ENCODE measurements at regions not wholly inside any gene's neighbourhood (a gene's known extent, or its start where the extent isn't known, plus 50 kb on each side); places are given as distances from the start of the nearest gene placed in this dataset.

DNA sequence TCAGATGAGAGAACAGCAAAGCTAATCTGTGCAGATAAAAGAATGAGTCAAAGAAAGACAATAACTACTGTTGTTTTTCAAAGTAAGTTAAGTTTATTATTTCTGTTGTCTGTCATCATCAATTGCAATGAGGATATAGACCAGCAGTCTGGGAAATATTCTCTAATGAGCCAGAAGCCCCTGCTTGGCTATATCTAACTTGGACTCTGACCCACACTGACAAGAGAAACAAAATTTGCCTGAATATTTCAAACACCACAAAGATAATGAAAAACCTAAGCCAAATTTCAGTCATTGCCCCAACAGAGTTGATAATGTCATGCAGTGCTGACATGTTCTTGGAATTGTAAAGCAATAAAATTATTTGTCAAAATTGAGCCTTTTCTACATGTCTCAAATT lies 115.0 kb upstream of the PRDX4 start (continued):
- TF ChIP-seq, protein P1, sequence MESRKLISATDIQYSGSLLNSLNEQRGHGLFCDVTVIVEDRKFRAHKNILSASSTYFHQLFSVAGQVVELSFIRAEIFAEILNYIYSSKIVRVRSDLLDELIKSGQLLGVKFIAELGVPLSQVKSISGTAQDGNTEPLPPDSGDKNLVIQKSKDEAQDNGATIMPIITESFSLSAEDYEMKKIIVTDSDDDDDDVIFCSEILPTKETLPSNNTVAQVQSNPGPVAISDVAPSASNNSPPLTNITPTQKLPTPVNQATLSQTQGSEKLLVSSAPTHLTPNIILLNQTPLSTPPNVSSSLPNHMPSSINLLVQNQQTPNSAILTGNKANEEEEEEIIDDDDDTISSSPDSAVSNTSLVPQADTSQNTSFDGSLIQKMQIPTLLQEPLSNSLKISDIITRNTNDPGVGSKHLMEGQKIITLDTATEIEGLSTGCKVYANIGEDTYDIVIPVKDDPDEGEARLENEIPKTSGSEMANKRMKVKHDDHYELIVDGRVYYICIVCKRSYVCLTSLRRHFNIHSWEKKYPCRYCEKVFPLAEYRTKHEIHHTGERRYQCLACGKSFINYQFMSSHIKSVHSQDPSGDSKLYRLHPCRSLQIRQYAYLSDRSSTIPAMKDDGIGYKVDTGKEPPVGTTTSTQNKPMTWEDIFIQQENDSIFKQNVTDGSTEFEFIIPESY (IDR thresholded peaks at IDR 0.05), result no peak
- no peak for TF ChIP-seq RCOR1 (conservative IDR thresholded peaks at IDR 0.05; ENCODE audit: low read depth, low read length)
- TF ChIP-seq RFX5 (IDR thresholded peaks at IDR 0.05; ENCODE audit: low read depth, low read length), result no peak
- no peak for TF ChIP-seq SMC3 (IDR thresholded peaks at IDR 0.05; ENCODE audit: borderline replicate concordance, low read length)

DNA sequence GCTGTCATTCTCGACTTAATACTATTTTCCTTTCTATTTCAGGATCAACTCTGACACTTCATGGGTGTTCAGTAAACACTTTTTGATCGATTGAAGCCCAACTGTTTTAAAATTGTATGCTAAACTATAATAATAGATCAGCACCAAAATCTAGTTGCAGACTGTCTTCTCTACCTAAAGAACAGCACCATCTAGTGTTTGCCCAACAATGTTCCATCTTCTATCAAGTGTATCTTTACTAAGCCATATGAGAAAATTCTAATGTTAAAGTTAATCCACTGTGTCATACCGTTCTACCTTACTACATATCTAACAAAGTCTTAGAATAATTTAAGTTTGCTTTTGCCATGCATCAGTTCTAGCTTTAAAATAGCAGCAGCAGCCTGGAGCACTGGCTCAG lies 113.0 kb upstream of the PRDX4 start:
- no peaks in the 10 kb centered on the region for H3K79me2 ChIP-seq (ENCODE audit: control insufficient read depth, insufficient read depth, low read length)
- no peak for TF ChIP-seq ZZZ3 (IDR thresholded peaks at IDR 0.05; ENCODE audit: control insufficient read depth, insufficient read length, low read depth)
- TF ChIP-seq, protein P2, sequence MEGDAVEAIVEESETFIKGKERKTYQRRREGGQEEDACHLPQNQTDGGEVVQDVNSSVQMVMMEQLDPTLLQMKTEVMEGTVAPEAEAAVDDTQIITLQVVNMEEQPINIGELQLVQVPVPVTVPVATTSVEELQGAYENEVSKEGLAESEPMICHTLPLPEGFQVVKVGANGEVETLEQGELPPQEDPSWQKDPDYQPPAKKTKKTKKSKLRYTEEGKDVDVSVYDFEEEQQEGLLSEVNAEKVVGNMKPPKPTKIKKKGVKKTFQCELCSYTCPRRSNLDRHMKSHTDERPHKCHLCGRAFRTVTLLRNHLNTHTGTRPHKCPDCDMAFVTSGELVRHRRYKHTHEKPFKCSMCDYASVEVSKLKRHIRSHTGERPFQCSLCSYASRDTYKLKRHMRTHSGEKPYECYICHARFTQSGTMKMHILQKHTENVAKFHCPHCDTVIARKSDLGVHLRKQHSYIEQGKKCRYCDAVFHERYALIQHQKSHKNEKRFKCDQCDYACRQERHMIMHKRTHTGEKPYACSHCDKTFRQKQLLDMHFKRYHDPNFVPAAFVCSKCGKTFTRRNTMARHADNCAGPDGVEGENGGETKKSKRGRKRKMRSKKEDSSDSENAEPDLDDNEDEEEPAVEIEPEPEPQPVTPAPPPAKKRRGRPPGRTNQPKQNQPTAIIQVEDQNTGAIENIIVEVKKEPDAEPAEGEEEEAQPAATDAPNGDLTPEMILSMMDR (IDR thresholded peaks at IDR 0.05 in 2 of 3, conservative IDR thresholded peaks at IDR 0.05 in 1 of 3; ENCODE audit: control insufficient read depth in 2 of 3, extremely low read depth in 1 of 3, insufficient read depth in 1 of 3, low read depth in 3 of 3, low read length in 3 of 3), result peak; percentile 47 to 50 (median 49); a peak in 4 of 6 replicates
- peak; percentile 43 for TF ChIP-seq RAD21 (IDR thresholded peaks at IDR 0.05; ENCODE audit: insufficient read depth, low read depth, low read length)
- TF ChIP-seq SMC3 (IDR thresholded peaks at IDR 0.05; ENCODE audit: borderline replicate concordance, low read length), result peak; percentile 49; the same call in 1 of the 2 replicates
- in situ Hi-C loops (cut with MboI) (no loop called here), intact Hi-C loops (cut with micrococcal nuclease; ENCODE audit: unreplicated experiment) (loop anchor here (2.0 to 10.0 kb wide), 3 partner anchors 152 to 547 kb away; no protein-coding TSS in a partner anchor)
- FAIRE-seq, result no peak
- BruUV-seq (replicated peaks), result no TSS peak
- H3K4me1 ChIP-seq (ENCODE audit: control insufficient read depth, insufficient read depth, low read length), result no peaks in the 10 kb centered on the region
- peaks cover 2% of the 10 kb centered on the region; the same call in 2 of the 3 replicates for H3K9me3 ChIP-seq (replicated peaks; ENCODE audit: control insufficient read depth, insufficient read depth, low read length)
- no peaks in the 10 kb centered on the region for H3K27me3 ChIP-seq (replicated peaks in 1 of 2; ENCODE audit: control insufficient read depth in 2 of 2, insufficient read depth in 2 of 2, low read length in 1 of 2)
- ChIA-PET SMC1A (ENCODE audit: uncharacterized antibody, unreplicated experiment) (interaction anchor here (1.8 kb wide), 1 partner anchor 1569 kb away, joined by 6 read pairs; no protein-coding TSS in a partner anchor), RAD21 (ENCODE audit: unreplicated experiment) (interaction anchor here (1.0 kb wide), 1 partner anchor 58 kb away, joined by 3 read pairs; no protein-coding TSS in a partner anchor), POLR2A (interaction anchor here (0.6 kb wide), 1 partner anchor 171 kb away, joined by 6 read pairs; no protein-coding TSS in a partner anchor), CTCF (interaction anchor here (1.4 kb wide), 2 partner anchors 111 to 1569 kb away, joined by 4 to 5 read pairs; no protein-coding TSS in a partner anchor)
- no peak overlapping the region for H2AFZ ChIP-seq (ENCODE audit: control insufficient read depth, low read depth, low read length)
- no peak overlapping the region for H3K4me2 ChIP-seq (ENCODE audit: control insufficient read depth, insufficient read depth)
- H4K20me1 ChIP-seq (ENCODE audit: control insufficient read depth, insufficient read depth), result no peaks in the 10 kb centered on the region
- H3K27ac ChIP-seq (ENCODE audit: control insufficient read depth, insufficient read depth), result no peak overlapping the region
- H3K36me3 ChIP-seq (ENCODE audit: control insufficient read depth in 2 of 2, insufficient read depth in 2 of 2, low read length in 1 of 2), result no peaks in the 10 kb centered on the region
- DNase-seq (ENCODE audit: low read depth, low spot score), result no peak
- peak; percentile 67 for ATAC-seq
- H3K9ac ChIP-seq (ENCODE audit: control insufficient read depth, insufficient read depth, low read length), result no peak overlapping the region
- H3K4me3 ChIP-seq, result no peak overlapping the region
- WGBS (ENCODE audit: insufficient coverage, insufficient replicate concordance, low lambda C conversion rate, missing lambda C conversion rate), result 1% methylated on average over 3 of the region's 3 CpGs
